Adrenal gland (tissue), 9 donors: ENCODE measurements at regions not wholly inside any gene's neighbourhood (a gene's known extent, or its start where the extent isn't known, plus 50 kb on each side); places are given as distances from the start of the nearest gene placed in this dataset.

ENCODE experiments used
- DNase-seq, 7 donors: peaks; one replicate each; pipeline ENCODE4 v3.0.0-alpha.2; 2019 to 2020
- H3K27ac ChIP-seq, 5 donors: fragments of 200-600 bp; sonication (generic) in 4 of 5; 1 replicate in 3 of 5; 2 replicates in 2 of 5; pipeline versions ENCODE4 v1.5.1 to v1.8.0; 2016 to 2020; ENCODE audit warnings: mild to moderate bottlenecking in 1 of 5
- H3K27me3 ChIP-seq: fragments of 200-600 bp; 2 replicates; pipeline ENCODE4 v1.8.0; 2021
- H3K36me3 ChIP-seq, 2 donors: fragments of 200-600 bp; replicated peaks in 1 of 2; 1 replicate in 1 of 2; 2 replicates in 1 of 2; pipeline versions ENCODE4 v1.5.1 to v1.8.0; 2018 to 2022
- H3K4me1 ChIP-seq, 2 donors: fragments of 200-600 bp; replicated peaks in 1 of 2; 1 replicate in 1 of 2; 2 replicates in 1 of 2; pipeline versions ENCODE4 v1.5.1 to v1.8.0; 2018 to 2021
- H3K4me3 ChIP-seq, 4 donors: fragments of 200-600 bp; sonication (generic) in 3 of 4; one replicate each; pipeline ENCODE4 v1.5.1; 2016 to 2018
- H3K9me3 ChIP-seq, 3 donors: fragments of 200-600 bp; sonication (generic) in 1 of 3; replicated peaks in 1 of 3; 1 replicate in 2 of 3; 2 replicates in 1 of 3; pipeline versions ENCODE4 v1.5.1 to v1.8.0; 2016 to 2021
- POLR2A ChIP-seq, 2 donors: fragments of 450-650 bp; IDR thresholded peaks; one replicate each; pipeline ENCODE4 v1.6.1; 2017; ENCODE audit warnings: antibody characterized with exemption in 2 of 2, mild to moderate bottlenecking in 2 of 2, moderate library complexity in 1 of 2
- WGBS, 4 donors: extraction: QIAGEN DNeasy Blood & Tissue Kit in 2 of 4; methylation state at CpG; one replicate each; pipeline versions ENCODE4 v1.1.5 to v1.1.7; 2013 to 2017; 5-methylcytosine and 5-hydroxymethylcytosine counted together
- intact Hi-C, 2 donors: fragments of 100-400 bp; cut with DNase I; formaldehyde crosslinking; loops; one replicate each; pipeline versions ENCODE4 v1.14.1 to v1.15.0; 2022 to 2023
- TF ChIP-seq, protein P1 (sequence below), 6 experiments: fragments of 450-650 bp in 4 of 6; fragments of 200-600 bp in 2 of 6; sonication (generic) in 1 of 6; IDR thresholded peaks; 1 replicate in 5 of 6; 2 replicates in 1 of 6; pipeline versions ENCODE4 v1.5.1 to v1.8.0; 2016 to 2021; ENCODE audit warnings: antibody characterized with exemption in 6 of 6, mild to moderate bottlenecking in 2 of 6, moderate library complexity in 1 of 6
- donor health status: healthy with polysubstance abuse.
- donor health status: Bipolar disorder and iron deficiency.
- donor health status: DM: yes; HTN: yes; CAD: no.
- donor health status: DM: no; HTN: no; CAD: no.
- donor health status: DM: no; HTN: no; CAD: no.

DNA sequence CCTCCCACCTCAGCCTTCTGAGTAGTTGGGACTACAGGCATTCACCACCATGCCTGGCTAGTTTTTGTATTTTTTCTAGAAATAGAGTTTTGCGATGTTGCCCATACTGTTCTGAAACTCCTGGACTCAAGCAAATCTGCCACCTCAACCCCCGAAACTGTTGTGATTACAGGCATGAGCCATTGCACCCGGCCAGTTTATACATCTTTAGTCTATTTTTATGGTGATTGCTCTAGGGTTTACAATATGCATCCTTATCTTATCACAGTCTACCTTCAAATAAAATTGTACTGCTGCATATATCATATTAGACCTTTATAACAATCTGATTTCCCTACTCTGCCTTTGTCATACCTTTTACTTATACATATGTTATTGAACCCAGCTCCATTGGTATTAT lies 56.9 kb downstream of the SOWAHB start:
- H3K27me3 ChIP-seq = no peaks in the 10 kb centered on the region
- no peaks in the 10 kb centered on the region for H3K9me3 ChIP-seq
- intact Hi-C loops = no loop called here
- no peak for DNase-seq
- no peak overlapping the region for H3K27ac ChIP-seq
- H3K4me1 ChIP-seq = no peaks in the 10 kb centered on the region
- no peaks in the 10 kb centered on the region for H3K36me3 ChIP-seq
- H3K4me3 ChIP-seq = no peak overlapping the region
- WGBS, 4 donors = 88 to 93% (median 91%) methylated on average over 3 of the region's 3 CpGs
- TF ChIP-seq POLR2A (IDR thresholded peaks at IDR 0.05) = no peak
- TF ChIP-seq, protein P1, sequence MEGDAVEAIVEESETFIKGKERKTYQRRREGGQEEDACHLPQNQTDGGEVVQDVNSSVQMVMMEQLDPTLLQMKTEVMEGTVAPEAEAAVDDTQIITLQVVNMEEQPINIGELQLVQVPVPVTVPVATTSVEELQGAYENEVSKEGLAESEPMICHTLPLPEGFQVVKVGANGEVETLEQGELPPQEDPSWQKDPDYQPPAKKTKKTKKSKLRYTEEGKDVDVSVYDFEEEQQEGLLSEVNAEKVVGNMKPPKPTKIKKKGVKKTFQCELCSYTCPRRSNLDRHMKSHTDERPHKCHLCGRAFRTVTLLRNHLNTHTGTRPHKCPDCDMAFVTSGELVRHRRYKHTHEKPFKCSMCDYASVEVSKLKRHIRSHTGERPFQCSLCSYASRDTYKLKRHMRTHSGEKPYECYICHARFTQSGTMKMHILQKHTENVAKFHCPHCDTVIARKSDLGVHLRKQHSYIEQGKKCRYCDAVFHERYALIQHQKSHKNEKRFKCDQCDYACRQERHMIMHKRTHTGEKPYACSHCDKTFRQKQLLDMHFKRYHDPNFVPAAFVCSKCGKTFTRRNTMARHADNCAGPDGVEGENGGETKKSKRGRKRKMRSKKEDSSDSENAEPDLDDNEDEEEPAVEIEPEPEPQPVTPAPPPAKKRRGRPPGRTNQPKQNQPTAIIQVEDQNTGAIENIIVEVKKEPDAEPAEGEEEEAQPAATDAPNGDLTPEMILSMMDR (IDR thresholded peaks at IDR 0.05) = no peak

DNA sequence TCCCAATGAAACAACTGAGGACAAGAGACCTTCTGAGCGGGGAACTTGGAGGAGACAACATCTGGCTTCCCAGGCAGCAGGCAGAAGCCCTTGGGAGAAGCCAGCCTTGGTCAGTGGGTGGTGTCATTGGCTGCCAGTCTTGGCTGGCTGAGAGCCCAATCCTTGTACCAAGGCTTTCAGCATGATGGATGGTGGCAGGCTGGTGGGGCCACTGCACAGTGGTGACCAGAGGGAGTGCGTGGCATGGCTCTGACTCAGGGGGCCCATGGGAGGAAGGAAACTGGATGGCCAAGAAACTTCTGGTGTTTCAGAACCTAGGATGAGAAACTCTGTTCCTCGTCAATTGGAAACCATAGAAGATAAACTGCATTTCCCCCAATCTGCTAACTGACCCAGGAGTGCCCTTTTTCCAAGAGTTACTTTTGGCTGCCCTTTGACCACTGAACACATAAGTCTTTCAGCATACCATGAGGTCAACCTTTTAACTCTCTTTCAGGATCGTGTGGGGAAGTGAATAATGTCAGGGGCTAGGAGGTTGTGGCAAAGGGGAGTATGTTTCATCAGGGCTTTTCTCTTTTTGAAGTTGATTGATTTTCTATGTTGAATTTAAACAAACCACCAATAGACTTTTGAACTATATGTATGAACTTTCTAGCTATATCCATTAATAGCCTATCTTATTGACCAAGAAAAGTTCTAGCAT lies 60.9 kb downstream of the SOWAHB start:
- 28 to 35% (median 32%) methylated on average over 3 to 4 of the region's 4 CpGs for WGBS, 4 donors

More for the DNA sequence above, 60.9 kb downstream of the SOWAHB start:
- H3K4me3 ChIP-seq = no peak overlapping the region
- peak overlapping the region in 1 of 5 donors; percentile 2 for H3K27ac ChIP-seq
- no peaks in the 10 kb centered on the region for H3K4me1 ChIP-seq
- DNase-seq = peak in 1 of 7 donors; percentile 1
- no peaks in the 10 kb centered on the region for H3K36me3 ChIP-seq
- TF ChIP-seq POLR2A (IDR thresholded peaks at IDR 0.05) = no peak
- TF ChIP-seq, protein P1 (IDR thresholded peaks at IDR 0.05) = no peak
- no peaks in the 10 kb centered on the region for H3K27me3 ChIP-seq
- intact Hi-C loops = no loop called here
- no peaks in the 10 kb centered on the region for H3K9me3 ChIP-seq
